Stimulated activated CD4-positive, alpha-beta T cell treated with anti-CD3 and anti-CD28 coated beads, Interleukin-15, amount 100 ng/mL, for 48 hours (primary cell): ENCODE measurements at regions not wholly inside any gene's neighbourhood (a gene's known extent, or its start where the extent isn't known, plus 50 kb on each side); places are given as distances from the start of the nearest gene placed in this dataset.

Source experiments
- DNase-seq, 2 donors: peaks; one replicate each; pipeline ENCODE4 v3.0.0-alpha.2; 2020; ENCODE audit warnings: low read depth in 2 of 2

DNA sequence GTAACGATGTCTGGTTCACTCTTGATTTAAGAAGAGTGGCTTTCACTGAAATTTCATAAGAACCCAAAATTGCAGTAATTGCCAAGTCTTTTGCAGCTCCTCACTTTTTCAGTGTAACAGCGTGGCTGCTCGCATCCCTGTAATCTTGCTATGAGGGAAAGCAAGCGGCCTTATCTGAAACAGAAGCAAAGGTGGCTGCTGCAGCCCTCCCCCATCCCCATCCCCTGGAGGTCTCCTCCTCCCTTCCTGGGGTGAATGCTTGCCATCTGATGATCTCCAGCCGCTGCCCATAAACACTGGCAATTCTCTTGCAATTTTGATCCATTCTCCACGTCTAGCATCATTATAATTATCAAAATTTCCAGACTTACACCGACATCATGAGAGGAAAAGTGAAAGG, 182.5 kb upstream of the ASIC2 start:
- no peak for DNase-seq

DNA sequence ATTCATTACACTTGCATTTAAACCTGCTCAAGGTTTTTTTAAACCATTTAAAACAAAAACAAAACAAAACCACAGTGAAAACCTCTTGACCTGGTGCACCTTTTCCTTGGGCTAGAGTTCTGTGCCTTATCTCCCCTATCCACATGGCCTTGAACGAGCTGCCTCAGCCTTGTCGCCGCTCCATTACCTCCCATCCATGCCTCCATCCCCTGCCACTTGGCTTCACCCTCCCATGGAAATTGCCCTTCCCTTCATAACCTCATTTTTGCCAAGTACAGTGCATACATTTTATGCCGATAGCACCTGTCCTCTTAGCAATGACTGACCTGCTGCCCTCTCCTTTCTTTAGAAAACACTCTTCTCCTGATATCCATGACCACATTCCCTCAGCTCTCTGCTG, 188.6 kb upstream of the ASIC2 start:
- no peak for DNase-seq

DNA sequence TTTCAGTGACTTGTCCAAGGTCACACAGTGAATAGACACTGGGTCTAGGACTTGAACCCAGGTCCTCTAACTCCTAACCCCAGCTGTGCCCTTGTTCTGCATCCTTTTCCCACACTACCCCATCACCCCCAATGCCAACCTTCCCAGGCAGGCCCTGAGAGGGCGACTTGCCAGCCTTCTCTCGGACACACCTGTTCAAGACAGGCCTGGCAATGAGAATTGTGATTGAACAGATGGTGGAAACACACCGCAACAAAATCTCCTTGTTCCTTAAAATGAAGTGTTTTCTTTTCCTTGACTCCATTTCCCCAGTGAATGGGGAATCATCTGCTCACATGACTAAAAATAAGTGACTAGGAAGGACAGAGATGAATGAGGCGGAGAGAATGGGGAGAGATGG, 189.5 kb upstream of the ASIC2 start:
- DNase-seq, result no peak

DNA sequence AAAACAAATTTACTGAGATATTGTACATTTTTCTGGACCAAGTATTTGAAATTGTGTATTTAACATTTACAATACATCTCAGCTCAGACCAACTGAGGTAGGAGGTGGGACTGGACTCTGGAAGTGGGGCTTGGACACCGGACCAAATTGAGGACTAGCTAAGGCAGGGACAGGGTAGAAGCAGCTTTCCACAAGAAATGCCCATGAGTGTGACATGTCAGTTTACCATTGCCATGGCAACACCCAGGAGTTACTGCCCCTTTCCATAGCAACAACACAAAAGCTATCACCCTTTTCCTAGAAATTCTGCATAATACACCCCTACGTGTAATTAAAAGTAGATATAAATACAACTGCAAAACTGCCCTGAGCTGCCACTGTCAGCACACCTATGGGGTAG, 191.5 kb upstream of the ASIC2 start:
- no peak for DNase-seq

DNA sequence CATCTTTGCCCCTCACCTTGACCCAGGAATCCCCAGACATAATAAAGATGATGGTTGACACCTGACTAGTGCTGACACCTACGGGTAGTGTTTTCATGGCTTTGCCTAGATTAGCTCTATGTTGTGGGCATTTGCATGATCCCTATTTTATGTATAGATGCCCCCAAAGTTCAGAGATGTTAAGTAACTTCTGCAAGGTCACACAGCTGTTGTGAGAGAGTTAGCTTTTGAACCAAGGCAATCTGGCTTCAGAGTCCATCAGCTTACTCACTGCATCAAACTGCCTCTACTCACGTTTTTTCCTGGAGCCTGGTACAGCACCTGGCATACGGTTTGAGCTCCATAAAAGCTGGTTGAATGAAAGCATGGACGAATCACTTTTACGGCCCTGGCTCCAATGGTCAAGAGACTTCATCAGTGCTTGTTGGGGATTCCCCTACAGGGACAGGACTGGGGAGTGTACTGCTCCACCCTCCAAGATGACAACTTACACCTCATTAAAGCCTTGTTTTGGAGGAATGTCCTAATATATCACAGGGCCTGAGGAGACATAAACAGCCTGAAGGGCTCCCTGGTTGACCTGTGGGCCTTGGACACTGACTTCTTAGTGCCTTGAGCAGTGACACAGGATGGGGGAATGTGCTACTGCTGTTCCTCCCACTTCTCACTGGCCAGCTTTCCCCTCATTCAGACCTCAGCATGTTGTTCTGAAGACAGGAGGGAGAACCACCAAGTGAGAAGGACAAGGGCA, 193.2 kb upstream of the ASIC2 start:
- no peak for DNase-seq

DNA sequence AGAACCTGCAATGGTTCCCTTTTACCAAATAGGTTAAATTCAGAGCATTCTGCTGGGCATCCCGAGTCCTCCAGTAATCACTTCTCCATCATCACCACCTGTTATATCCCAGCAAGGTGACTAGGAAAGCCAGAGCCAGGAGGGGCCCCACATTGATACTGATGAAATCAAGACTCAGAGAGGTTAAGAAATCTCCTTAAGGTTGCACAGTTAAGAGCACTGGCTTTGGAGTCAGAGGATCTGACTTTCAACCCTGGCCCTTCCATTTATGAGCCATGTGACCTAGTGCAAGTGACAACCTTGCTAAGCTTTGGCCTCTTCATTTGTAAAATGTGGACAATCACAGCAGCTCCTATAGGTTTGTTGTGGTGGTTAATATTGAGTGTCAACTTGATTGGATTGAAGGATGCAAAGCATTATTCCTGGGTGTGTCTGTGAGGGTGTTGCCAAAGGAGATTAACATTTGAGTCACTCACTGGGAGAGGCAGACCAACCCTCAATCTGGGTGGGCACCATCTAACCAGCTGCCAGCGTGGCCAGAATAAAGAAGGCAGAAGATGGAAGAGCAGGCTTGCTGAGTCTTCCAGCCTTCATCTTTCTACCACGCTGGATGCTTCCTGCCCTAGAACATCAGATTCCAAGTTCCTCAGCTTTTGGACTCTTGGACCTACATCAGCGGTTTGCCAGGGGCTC, 194.2 kb upstream of the ASIC2 start:
- DNase-seq, result no peak

DNA sequence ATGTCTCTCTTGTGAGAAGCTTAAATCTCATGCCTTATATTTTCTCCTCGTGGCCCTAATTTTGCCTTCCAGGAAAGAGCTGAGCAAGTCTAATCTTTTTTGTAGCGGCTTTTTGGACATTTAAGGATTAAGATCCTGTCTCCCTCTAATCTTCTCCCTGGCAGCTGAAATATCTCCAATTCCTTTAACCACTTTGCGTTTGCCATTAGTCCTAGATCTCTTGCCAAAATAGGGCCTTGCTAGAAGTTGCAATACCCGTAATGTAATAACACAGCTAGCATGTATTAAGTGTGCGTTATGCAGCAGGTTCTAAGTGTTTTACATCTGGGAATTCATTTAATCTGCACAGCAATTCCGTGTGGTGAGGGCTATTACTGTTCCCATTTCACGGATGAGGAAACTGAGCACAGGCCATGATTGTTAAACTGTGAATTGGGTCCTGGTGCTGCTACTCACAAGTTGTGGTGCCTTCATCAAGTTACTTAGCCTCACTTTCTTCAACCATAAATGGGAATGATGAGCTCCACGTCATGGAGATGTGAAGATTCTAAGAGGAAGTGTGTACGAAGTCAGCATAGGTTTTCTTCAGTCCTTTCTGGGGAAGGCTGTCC, 198.9 kb upstream of the ASIC2 start:
- no peak for DNase-seq

DNA sequence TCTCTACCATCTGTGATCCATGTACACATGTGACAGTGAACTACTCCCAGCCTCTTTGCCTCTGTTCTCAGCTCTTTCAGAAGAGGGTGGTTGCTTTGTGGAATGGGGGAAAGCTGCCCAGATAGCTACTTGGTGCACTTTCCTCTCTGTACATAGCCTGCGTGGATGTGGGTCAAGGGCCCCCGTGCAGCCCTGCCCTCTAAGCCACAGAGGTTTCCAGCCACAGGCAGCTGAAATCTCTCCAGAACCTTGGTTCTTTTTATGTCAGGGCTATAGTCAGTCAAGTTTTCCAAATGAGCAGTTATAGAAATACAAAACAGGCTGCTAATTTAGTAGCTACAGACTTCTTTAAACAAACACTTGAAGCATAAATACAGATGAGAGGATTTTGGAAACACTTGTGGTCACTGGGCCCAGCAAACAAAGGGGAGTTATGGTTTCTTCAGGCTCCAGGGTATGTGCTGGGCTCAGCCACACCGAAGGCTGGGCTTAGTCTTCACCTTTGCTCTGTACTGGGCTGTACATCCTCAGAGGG, 199.7 kb upstream of the ASIC2 start:
- no peak for DNase-seq

DNA sequence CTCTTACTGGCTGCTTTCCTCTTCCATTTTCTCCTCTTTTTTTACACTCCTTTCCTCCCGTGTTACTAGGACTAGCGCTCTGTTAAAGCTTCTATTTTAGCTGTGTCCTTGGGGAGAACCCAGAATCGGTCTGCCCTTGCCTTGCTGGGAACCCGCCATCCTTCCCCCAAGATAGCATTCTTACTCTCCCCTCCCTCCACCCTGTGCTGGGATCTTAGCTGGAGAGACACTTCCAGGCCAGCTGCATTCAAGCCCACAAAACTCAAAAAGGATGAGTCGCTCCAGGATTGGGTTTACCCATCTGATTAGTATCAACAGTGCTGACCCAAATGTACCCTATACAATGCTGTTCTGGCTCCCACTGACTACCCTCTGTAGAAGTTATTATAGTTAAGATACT, 200.5 kb upstream of the ASIC2 start:
- DNase-seq, result no peak

DNA sequence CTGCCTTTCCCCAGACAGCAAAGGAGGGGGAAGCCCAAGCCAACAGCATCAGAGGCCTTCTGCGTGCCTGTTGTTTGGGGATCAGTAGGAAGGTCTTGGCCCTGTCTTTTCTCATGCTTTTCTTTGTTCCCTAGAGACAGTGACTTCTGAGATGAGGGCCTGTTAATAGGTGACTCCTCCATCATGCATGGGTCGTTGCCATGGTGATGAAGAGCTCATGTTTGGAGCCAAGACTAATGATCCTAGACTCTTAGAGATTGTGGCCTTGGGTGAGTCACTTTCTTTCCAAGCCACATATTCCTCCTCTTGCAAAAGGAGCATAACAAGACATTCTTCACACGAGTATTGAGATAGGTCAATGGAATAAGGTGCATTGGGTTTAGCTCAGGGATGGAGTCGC, 201.1 kb upstream of the ASIC2 start:
- no peak for DNase-seq

DNA sequence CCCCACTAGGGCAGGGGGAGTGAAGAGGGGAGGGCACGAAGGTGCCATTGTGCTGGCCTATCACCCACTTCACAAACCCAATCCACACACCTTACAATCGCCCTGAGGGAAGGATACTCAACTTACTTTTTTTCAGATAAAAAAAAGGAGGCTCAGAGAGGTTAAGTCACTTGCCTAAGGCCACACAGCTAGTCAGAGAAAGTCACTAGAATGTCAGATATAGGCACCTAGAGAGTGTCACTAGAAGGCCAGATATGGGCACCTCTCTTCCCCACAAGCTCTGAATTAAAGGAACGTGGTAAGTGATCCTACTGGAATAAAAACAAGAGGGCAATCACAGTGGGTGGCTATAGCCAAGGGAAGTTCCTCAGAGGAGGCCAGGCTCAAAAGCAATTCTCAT, 204.5 kb upstream of the ASIC2 start:
- no peak for DNase-seq

DNA sequence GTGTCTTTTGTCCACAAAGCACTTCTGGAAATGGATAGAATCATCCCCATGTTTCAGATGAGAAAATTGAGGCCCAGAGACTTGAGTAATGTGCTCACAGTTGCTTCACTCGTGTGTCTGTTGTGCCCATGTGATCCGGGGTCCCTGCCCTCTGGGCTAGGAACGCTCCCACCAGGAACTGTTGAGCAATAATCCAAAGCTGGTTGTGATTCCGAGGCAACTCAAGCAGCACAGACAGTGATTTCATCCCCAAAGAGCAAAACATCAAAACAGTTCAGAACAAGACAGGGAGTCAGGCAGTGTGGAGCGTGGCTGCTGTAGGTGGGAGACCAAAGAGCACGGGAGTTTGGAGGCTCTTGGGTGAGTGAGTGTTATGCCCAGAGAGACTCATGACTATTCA, 205.0 kb upstream of the ASIC2 start:
- no peak for DNase-seq

DNA sequence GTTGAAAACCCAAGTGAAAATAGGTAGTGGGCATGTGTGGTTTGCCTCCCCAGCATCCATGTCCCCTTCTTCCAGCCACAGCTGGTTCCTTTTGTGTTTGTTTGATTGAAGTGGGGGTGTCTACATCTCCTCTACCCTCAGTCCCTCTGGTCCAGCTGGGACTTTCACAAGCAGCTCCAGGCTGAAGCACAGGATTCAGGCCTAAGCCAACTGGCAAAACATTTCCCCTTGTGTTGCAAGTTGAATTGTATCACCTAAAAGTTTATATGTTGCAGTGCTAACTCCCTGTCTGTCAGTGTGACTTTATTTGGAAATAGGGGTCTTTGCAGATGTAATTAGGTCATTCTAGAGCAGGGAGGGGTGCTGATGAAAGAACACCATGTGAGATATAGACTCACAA, 205.9 kb upstream of the ASIC2 start:
- no peak for DNase-seq

DNA sequence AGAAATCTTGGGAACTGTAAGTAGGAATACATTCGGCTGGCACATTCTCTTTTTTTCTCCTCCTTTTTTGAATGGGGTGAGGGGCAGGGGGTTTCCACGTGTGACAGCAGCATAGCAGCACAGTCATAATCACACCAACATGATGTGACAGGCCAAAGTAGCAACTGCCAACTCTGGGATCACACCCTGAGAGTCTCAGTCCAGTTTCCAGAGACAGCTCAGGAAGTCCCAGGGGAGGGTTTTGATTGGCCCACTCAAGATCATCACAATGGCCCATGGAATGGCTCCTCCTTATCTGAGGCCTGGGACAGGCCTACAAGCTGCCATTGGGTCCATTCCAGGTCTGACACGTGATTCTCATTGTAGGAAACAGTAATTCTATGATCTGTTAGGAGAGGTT, 207.1 kb upstream of the ASIC2 start:
- DNase-seq, result no peak

DNA sequence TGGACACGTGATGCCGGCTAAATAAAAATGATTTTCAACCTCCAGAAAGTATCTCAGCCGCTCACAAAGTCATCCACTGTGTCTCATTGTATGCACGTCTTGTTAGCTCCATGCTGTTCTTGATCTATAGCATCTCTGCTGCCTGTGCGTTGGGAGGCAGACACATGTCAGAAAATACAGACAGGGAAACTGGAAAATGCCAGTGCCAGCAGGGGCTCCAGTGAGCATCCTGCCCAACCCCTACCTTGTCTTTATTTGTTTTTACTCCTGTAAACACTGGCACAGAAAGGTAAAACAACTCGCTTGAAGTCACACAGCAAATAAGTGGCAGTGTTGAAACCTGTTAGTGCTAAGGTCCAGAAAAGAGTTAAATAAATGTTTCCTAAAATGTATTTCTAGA, 208.1 kb upstream of the ASIC2 start:
- DNase-seq, result no peak

DNA sequence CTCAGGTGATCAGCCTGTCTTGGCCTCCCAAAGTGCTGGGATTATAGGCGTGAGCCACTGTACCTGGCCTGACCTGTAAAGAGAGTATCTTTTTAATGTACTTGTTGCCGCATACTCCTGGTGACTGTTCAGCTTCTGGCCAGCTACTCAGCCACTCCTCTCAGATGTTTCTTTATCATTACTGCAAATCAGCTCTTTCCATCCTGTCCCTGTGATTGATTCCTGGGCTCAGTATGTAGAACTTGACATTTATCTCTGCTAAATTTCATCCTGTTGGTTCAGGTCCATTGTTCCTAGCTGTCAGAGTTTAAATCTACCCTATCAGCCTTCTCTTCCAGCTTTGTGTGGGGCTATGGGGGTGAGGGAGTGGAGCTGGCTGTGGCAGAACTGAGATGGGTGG, 211.5 kb upstream of the ASIC2 start:
- no peak for DNase-seq

DNA sequence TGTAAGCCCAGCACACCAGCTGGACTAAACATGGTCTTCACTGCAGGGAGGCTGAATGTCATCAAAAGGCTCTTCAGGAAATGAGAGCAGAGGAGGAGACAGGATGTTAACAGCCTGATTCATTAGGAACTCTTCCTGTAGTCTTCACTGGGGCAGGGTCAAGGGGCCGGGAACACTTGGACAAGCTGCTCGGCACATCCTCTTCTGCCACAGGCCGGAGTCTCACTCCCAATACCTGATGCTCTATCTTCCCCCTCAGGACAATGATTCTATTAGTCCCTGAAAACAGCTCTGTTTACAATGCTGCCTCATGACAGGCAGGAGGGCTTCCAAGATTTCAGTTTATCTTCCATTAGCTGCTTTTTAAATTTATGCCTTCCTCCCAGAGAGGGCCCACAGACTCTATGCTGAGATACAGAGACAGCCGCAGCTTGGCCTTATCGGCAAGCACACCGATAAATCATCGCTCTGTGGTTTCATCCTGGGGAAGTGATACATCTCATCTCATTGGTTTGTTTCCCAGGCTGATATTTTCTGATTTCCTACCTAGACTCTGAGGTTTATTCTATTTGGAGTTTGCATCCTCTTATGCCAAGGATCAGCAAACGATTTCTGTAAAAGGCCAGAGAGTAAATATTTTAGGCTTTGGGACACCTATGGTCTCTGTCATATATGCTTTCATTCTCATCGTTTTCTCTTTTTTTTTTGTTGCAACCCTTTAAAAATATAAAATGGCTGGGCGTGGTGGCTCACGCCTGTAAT, 214.0 kb upstream of the ASIC2 start:
- no peak for DNase-seq

DNA sequence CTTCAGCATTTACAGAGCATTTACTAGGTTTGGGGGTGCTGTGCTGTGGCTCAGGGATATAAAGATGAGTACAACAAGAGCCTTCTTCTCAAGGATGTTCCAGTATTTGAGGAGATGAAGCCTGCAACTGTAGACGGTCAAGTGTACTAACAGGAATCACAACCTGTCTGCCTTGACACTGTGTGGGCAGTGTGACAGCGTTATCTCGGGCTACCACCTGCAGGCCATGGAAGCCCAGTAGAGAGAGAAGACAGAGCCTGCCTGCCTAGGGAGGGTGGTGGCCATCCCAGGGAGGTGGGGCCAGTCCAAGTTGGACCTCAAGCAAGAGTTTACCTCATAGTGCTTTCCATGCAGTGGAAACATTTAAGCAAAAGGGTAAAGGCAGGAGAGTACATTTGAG, 215.1 kb upstream of the ASIC2 start:
- DNase-seq, result no peak

DNA sequence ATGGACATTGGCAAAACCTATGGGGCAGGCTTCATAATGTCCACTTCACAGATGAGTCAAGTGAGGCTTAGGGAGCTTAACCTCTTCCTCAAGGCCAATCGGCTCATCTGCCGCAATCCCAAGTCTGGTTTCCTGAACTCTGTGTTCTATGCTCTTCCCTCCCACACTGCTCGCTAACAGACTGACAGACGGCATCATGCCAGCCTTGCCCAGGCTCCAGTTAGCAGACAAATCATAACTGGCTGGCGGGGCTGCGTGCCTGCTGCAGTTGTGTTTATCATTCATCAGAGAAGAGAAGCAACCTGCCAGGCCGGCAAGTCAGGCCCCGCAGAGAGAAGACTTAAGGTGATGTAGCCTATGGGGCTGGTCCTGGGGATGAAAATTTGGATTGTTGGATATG, 216.2 kb upstream of the ASIC2 start:
- DNase-seq, result no peak

DNA sequence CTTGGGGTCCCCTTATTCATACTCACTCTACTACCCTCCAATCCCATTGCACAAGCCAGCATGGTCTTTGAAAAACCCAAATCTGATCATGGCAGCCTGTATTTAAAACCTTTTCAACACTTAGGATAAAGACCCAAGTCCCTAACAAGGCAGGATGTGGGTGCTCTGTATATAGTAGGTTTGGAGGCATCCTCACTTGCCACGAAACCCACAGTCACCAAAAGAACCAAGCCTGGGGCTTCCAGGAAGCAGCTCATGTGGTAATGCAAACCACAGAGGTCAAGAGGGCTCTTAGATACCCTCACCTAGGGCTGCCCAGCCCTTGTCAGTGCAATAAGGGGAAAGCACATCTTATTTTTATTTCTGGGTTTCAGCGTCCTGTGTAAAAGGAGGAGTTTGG, 218.6 kb upstream of the ASIC2 start:
- DNase-seq, result no peak

DNA sequence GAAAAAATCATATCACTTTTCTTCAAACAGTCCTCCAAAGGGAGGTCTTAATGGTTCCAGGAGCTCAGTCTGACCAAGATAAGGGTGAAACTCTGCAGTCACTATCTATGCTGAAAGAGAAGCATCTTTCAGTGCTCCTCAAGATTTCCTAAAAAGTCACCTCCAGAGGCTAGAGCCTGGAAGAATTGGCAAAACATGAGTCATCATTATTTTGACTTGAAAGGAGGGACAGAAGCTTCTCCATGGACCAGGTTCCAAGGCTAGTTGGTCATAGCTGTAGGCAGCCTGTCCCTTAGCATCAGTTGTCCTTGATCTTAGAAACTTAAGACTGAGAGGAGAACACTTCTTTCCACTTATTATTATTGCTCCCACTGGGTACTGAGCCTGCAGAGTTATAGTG, 219.0 kb upstream of the ASIC2 start:
- no peak for DNase-seq

DNA sequence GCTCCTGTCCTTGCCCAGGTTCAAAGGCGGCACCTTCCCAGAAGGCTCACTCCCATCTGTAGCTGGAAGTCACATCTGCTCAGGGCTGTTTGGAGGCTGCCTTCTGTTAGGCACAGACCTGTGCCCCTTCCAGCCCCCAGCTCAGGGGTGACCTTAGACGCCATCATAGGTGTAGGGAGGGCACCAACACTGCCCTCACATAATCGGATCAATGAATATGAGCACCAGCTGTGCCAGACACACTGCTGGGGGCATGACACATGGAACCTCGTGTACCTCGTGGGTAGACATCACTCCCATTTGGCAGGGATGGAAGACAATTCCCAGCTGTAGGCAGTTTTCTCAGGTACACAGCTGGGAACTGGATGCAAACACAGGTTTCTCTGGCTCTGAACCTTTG, 220.7 kb upstream of the ASIC2 start:
- DNase-seq, result no peak
